HEK293T (cell line): ENCODE measurements at regions not wholly inside any gene's neighbourhood (a gene's known extent, or its start where the extent isn't known, plus 50 kb on each side); places are given as distances from the start of the nearest gene placed in this dataset.

Experiments
- BHLHE40 ChIP-seq: fragments of 450-650 bp; IDR thresholded peaks from 2 replicates; pipeline ENCODE4 v1.6.1; 2016; ENCODE audit warnings: mild to moderate bottlenecking, moderate library complexity, borderline replicate concordance
- CTBP1 ChIP-seq: fragments of 450-650 bp; IDR thresholded peaks from 2 replicates; pipeline ENCODE4 v1.6.1; 2016; ENCODE audit warnings: borderline replicate concordance
- ELF4 ChIP-seq: fragments of 450-650 bp; IDR thresholded peaks from 2 replicates; pipeline ENCODE4 v1.6.1; 2017; ENCODE audit warnings: antibody characterized with exemption
- FOXM1 ChIP-seq: fragments of 450-650 bp; IDR thresholded peaks from 2 replicates; pipeline ENCODE4 v1.6.1; 2017; ENCODE audit warnings: mild to moderate bottlenecking, borderline replicate concordance
- HDGF ChIP-seq: fragments of 450-650 bp; IDR thresholded peaks from 2 replicates; pipeline ENCODE4 v1.6.1; 2017; ENCODE audit warnings: antibody characterized with exemption, borderline replicate concordance
- LEF1 ChIP-seq: fragments of 450-650 bp; IDR thresholded peaks from 2 replicates; pipeline ENCODE4 v1.6.1; 2017; ENCODE audit warnings: mild to moderate bottlenecking, borderline replicate concordance
- NFRKB ChIP-seq: fragments of 450-650 bp; IDR thresholded peaks from 2 replicates; pipeline ENCODE4 v1.6.1; 2016; ENCODE audit warnings: mild to moderate bottlenecking, moderate library complexity
- PKNOX1 ChIP-seq: fragments of 450-650 bp; IDR thresholded peaks from 2 replicates; pipeline ENCODE4 v1.6.1; 2016
- SP1 ChIP-seq: fragments of 450-650 bp; IDR thresholded peaks from 2 replicates; pipeline ENCODE4 v1.6.1; 2017
- TARDBP ChIP-seq: fragments of 450-650 bp; IDR thresholded peaks from 2 replicates; pipeline ENCODE4 v1.6.1; 2016
- ZNF384 ChIP-seq: fragments of 450-650 bp; IDR thresholded peaks from 2 replicates; pipeline ENCODE4 v1.6.1; 2016

GRCh38 chr16:7843261-7843660 is 510.6 kb downstream of the RBFOX1 start:
- TF ChIP-seq ELF4 (no peak), BHLHE40 (no peak), TARDBP (no peak), PKNOX1 (no peak), LEF1 (no peak), HDGF (no peak), CTBP1 (no peak), SP1 (no peak), ZNF384 (no peak), NFRKB (no peak), FOXM1 (no peak)
